H1 (cell line): ENCODE measurements at regions not wholly inside any gene's neighbourhood (a gene's known extent, or its start where the extent isn't known, plus 50 kb on each side); places are given as distances from the start of the nearest gene placed in this dataset.

ENCODE experiments used
- CHD7 ChIP-seq: fragments of 300-600 bp; sonication (generic); IDR thresholded peaks from 2 replicates; pipeline ENCODE4 v1.7.1; 2012; ENCODE audit warnings: low read length, moderate library complexity, mild to moderate bottlenecking, inconsistent platforms; ENCODE audit not compliant: insufficient replicate concordance
- E2F6 ChIP-seq: IDR thresholded peaks from 2 replicates; pipeline ENCODE4 v1.6.1; 2012; ENCODE audit warnings: inconsistent platforms
- SIRT6 ChIP-seq: IDR thresholded peaks from one replicate; pipeline ENCODE4 v1.7.1; 2012; ENCODE audit warnings: low read length, inconsistent platforms
- SP4 ChIP-seq: IDR thresholded peaks from 2 replicates; pipeline ENCODE4 v1.6.1; 2012; ENCODE audit warnings: low read length, inconsistent platforms
- SUZ12 ChIP-seq: fragments of 200-600 bp; sonication (generic); IDR thresholded peaks from 2 replicates; pipeline ENCODE4 v1.6.1; 2012; ENCODE audit warnings: mild to moderate bottlenecking, inconsistent platforms, low read length, moderate library complexity, mixed read lengths

GRCh38 chr4:18440527-18441202, 419.1 kb upstream of the LCORL start (continued):
- TF ChIP-seq CHD7 (no peak), SP4 (no peak), SUZ12 (no peak), SIRT6 (no peak), E2F6 (no peak)
